ENCODE measurements at regions not wholly inside any gene's neighbourhood (a gene's known extent, or its start where the extent isn't known, plus 50 kb on each side); places are given as distances from the start of the nearest gene placed in this dataset.

DNA sequence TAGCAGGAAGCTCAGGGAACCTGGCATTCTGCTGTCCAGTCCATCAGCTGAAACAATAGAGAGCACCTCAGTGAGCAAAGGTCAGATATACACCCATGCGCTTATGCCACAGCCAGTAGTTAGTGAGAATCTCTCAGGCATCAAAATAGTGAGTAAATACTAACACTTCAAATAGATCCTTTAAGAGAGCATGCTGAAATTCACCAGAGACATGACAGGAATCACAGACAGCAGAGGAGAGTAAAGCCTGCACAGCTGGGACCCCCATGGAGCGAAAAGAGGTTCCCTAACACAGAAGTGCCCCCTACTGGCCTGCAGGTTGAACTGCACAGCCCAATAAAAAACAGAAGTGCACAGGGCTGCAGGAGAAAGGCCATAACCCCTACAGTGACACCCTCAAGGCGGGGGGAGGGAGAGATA, 57.6 kb upstream of the ANTXRL start:
- DNase-seq: no peak

DNA sequence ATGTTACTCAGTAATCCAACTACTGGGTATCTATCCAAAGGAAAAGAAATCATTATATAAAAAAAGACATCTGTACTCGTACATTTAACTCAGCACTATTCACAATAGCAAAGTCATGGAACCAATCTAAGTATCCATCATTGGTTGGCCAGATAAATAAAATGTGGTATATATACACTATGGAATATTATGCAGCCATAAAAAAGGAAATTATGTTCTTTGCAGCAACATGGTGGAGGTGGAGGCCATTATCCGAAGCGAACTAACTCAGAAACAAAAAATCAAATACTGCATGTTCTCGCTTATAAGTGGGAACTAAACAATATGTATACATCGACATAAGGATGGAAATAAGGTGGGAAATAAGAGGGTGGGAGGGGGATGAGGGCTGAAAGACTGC, 56.2 kb upstream of the ANTXRL start:
- no peak for DNase-seq

GRCh38 chr10:46231087-46231486, 55.7 kb upstream of the ANTXRL start:
- no peak for DNase-seq

DNA sequence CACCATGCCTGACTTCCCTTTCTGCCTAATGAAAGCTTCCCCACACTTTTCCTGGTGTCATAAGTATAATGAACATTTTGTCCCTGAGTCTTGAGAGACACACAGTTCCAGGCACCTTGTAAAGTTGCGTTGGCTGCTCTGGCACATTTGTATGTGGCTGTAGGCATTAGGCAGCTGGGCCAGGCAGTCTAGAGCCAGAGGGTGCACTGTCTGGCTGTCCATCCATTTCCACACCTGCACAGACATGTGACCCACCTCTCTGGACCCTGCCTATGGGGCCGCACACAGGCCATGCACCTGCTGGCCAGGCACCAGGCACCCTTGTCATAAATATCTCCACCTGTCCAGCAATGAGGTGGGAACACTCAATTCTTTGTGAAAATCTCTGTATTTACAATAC, 54.7 kb upstream of the ANTXRL start:
- no peak for DNase-seq

DNA sequence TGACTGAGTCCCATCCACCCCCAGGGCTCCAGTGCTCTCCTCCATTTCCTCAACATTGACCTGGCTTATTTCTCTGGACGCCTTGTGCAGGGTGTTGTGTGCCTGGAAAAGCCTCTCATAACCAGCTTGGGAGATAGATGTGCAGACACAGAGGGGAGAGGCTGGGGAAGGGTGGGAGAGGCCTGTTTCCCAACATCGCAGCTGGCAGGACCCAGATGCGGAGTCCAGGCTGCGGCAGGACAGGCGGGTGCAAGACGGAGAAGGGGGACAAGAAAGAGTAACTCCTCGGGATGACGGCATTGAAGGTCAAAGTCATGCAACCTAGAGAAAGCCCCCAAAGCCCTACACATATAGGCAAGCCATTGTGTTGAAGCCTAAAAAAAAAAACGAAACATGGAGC, 54.1 kb upstream of the ANTXRL start:
- no peak for DNase-seq

GRCh38 chr10:46233181-46233580, 53.6 kb upstream of the ANTXRL start:
- no peak for DNase-seq

- no peak for DNase-seq
Observed at GRCh38 chr10:46234026-46234425, 52.8 kb upstream of the ANTXRL start.

DNA sequence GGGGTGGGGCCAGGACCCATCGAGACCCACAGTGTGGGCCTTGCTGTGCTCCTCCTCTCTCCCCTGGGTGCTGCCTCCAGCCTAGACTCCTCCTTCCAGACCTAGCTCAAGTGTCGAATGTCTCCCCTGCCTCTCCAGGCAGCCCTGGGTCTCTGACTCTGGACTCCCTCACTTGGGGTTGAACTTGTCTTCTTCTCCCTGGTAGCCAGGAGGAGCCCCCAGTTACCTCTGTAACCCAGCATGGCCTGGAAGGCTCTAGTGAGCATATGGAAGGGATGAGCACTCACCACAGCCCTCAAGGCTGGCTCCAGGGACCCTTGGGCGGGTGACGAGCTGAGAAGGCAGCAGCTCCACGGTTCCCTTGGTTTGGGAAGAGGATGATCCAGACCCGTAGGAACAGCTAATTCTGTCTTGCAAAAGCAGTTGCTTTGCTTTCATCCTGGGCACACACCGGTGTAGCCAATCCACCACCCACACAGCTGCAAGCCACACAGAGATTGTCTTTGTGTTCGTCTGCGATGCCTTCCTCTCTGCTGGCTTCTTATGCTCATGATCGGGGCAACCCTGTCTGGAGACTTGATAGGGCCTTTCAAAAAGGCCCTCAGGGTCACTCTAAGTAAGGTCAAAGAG, 52.3 kb upstream of the ANTXRL start:
- no peak for DNase-seq

GRCh38 chr10:46235705-46236545, 50.9 kb upstream of the ANTXRL start:
- no peak for DNase-seq

GRCh38 chr10:46236546-46236887, 50.3 kb upstream of the ANTXRL start:
- no peak for DNase-seq

GRCh38 chr10:46236941-46237681, 49.7 kb upstream of the ANTXRL start:
- DNase-seq: no peak

Measured in stimulated activated CD4-positive, alpha-beta T cell treated with anti-CD3 and anti-CD28 coated beads, Interleukin-4, amount 100 ng/mL, for 1 hour (primary cell).